B cell (primary cell): ENCODE measurements at regions not wholly inside any gene's neighbourhood (a gene's known extent, or its start where the extent isn't known, plus 50 kb on each side); places are given as distances from the start of the nearest gene placed in this dataset.

Experiments
- ATAC-seq: fragments of 200-7000 bp; cut with Tn5 transposase; one replicate; pipeline ENCODE4 v1.10.0; 2021; ENCODE audit warnings: low read depth, mild to moderate bottlenecking, moderate number of reproducible peaks, moderate library complexity
- CTCF ChIA-PET: fragments of 350-600 bp; sonication (Branson Sonifier 250); formaldehyde crosslinking; loops from one replicate; lab custom pipeline; 2021; ENCODE audit warnings: antibody characterized with exemption, inconsistent platforms; lab: Charles Lee
- POLR2A ChIA-PET: fragments of 350-600 bp; sonication (Branson Sonifier 250); formaldehyde crosslinking; loops from one replicate; lab custom pipeline; 2021; ENCODE audit warnings: antibody characterized with exemption; lab: Charles Lee
- DNase-seq: peaks from one replicate; pipeline ENCODE4 v3.0.0; 2013
- H2AFZ ChIP-seq: 2 replicates; pipeline ENCODE4 v1.6.1; 2012; ENCODE audit warnings: mild to moderate bottlenecking, low read depth, low read length; ENCODE audit not compliant: insufficient read depth, poor library complexity, severe bottlenecking
- H3K27ac ChIP-seq, 2 donors: 1 replicate in 1 of 2; 2 replicates in 1 of 2; pipeline ENCODE4 v1.5.1; 2012 to 2013; ENCODE audit warnings: low read length in 2 of 2, mild to moderate bottlenecking in 2 of 2, moderate library complexity in 1 of 2
- H3K27me3 ChIP-seq, 4 experiments: fragments of 200-600 bp in 1 of 4; sonication (generic) in 1 of 4; replicated peaks in 1 of 4; 1 replicate in 2 of 4; 2 replicates in 2 of 4; pipeline versions ENCODE4 v1.6.1 to v1.7.0; 2013 to 2016; ENCODE audit warnings: low read length in 3 of 4, mild to moderate bottlenecking in 2 of 4, mixed read lengths in 1 of 4, moderate library complexity in 1 of 4; ENCODE audit not compliant: insufficient read depth in 4 of 4, control insufficient read depth in 3 of 4; ENCODE audit errors: control extremely low read depth in 1 of 4
- H3K36me3 ChIP-seq, 2 experiments: replicated peaks in 1 of 2; 1 replicate in 1 of 2; 2 replicates in 1 of 2; pipeline versions ENCODE4 v1.6.1 to v1.7.1; 2013; ENCODE audit warnings: low read length in 1 of 2; ENCODE audit not compliant: insufficient read depth in 2 of 2, control insufficient read depth in 1 of 2; ENCODE audit errors: control extremely low read depth in 1 of 2, extremely low read depth in 1 of 2
- H3K4me1 ChIP-seq, 2 donors: fragments of 200-600 bp in 1 of 2; sonication (generic) in 1 of 2; 1 replicate in 1 of 2; 2 replicates in 1 of 2; pipeline versions ENCODE4 v1.5.1 to v1.6.1; 2013 to 2017; ENCODE audit warnings: low read length in 2 of 2; ENCODE audit not compliant: control insufficient read depth in 2 of 2, insufficient read depth in 2 of 2
- H3K4me2 ChIP-seq: replicated peaks from 2 replicates; pipeline ENCODE3; 2012; ENCODE audit warnings: mild to moderate bottlenecking, low read depth, low read length; ENCODE audit not compliant: poor library complexity, severe bottlenecking
- H3K4me3 ChIP-seq, 5 experiments: fragments of 200-600 bp in 1 of 5; sonication (generic) in 1 of 5; 1 replicate in 3 of 5; 2 replicates in 2 of 5; pipeline versions ENCODE4 v1.5.1 to v1.7.0; 2011 to 2016; ENCODE audit warnings: low read length in 4 of 5, mild to moderate bottlenecking in 4 of 5, low read depth in 2 of 5, control low read depth in 1 of 5, moderate library complexity in 1 of 5; ENCODE audit not compliant: insufficient read depth in 1 of 5; ENCODE audit errors: control extremely low read depth in 1 of 5, extremely low read depth in 1 of 5
- H3K79me2 ChIP-seq: fragments of 200-600 bp; sonication (generic); one replicate; pipeline ENCODE4 v1.6.0; 2016; ENCODE audit warnings: low read length; ENCODE audit not compliant: control insufficient read depth, insufficient read depth
- H3K9ac ChIP-seq: fragments of 200-600 bp; sonication (generic); 2 replicates; pipeline ENCODE4 v1.6.1; 2017; ENCODE audit warnings: mild to moderate bottlenecking, low read length, moderate library complexity
- H3K9me3 ChIP-seq, 3 donors: one replicate each; pipeline versions ENCODE4 v1.6.1 to v1.7.1; 2013; ENCODE audit warnings: low read length in 2 of 3; ENCODE audit not compliant: control insufficient read depth in 2 of 3, insufficient read depth in 1 of 3; ENCODE audit errors: control extremely low read depth in 1 of 3
- H4K20me1 ChIP-seq: 2 replicates; pipeline ENCODE4 v1.6.0; 2012; ENCODE audit warnings: mild to moderate bottlenecking, low read length; ENCODE audit not compliant: insufficient read depth, control insufficient read depth, poor library complexity, severe bottlenecking
- H3K27ac Mint-ChIP-seq: one replicate; pipeline ENCODE4 v1.8.0; 2021; ENCODE audit warnings: mixed read lengths
- H3K27me3 Mint-ChIP-seq: one replicate; pipeline ENCODE4 v1.8.0; 2021; ENCODE audit warnings: mixed read lengths
- H3K4me1 Mint-ChIP-seq: one replicate; pipeline ENCODE4 v1.8.0; 2021; ENCODE audit warnings: mixed read lengths
- H3K4me3 Mint-ChIP-seq: one replicate; pipeline ENCODE4 v1.8.0; 2021; ENCODE audit warnings: mixed read lengths
- H3K9me3 Mint-ChIP-seq: one replicate; pipeline ENCODE4 v1.8.0; 2022; ENCODE audit warnings: mixed read lengths; ENCODE audit not compliant: insufficient read depth
- CTCF ChIP-seq: fragments of 200-600 bp; IDR thresholded peaks from one replicate; pipeline ENCODE4 v1.8.0; 2022; ENCODE audit warnings: antibody characterized with exemption, mild to moderate bottlenecking
- EZH2 ChIP-seq: IDR thresholded peaks from 2 replicates; pipeline ENCODE4 v1.6.1; 2012; ENCODE audit warnings: borderline replicate concordance, low read depth, mild to moderate bottlenecking, moderate library complexity, low read length; ENCODE audit not compliant: insufficient read depth, poor library complexity, severe bottlenecking
- WGBS: methylation state at CpG from one replicate; pipeline ENCODE4 v1.1.5; 2013; ENCODE audit warnings: missing lambda C conversion rate; ENCODE audit not compliant: insufficient coverage; 5-methylcytosine and 5-hydroxymethylcytosine counted together
- intact Hi-C: fragments of 100-400 bp; cut with micrococcal nuclease; formaldehyde crosslinking; loops from one replicate; pipeline ENCODE4 v1.10.0; 2022

GRCh38 chr11:116601814-116602636 is 170.8 kb downstream of the BUD13 start:
- CTCF ChIA-PET = no interaction called here
- intact Hi-C loops = no loop called here
- no peak for ATAC-seq
- no peaks in the 10 kb centered on the region for H3K27me3 ChIP-seq
- DNase-seq = no peak
- no peak overlapping the region for H3K4me2 ChIP-seq
- peaks cover 15% of the 10 kb centered on the region for H3K27me3 Mint-ChIP-seq
- POLR2A ChIA-PET = no interaction called here
- no peaks in the 10 kb centered on the region for H3K4me1 Mint-ChIP-seq
- H3K4me3 Mint-ChIP-seq = no peak overlapping the region
- H3K9ac ChIP-seq = no peak overlapping the region
- no peaks in the 10 kb centered on the region for H4K20me1 ChIP-seq
- no peaks in the 10 kb centered on the region for H3K9me3 Mint-ChIP-seq
- no peak overlapping the region for H3K27ac ChIP-seq
- H3K9me3 ChIP-seq = peaks cover 0 to 3% (median 0%) of the 10 kb centered on the region in 3 donors
- H2AFZ ChIP-seq = no peak overlapping the region
- no peak overlapping the region for H3K4me3 ChIP-seq
- no peaks in the 10 kb centered on the region for H3K4me1 ChIP-seq
- no peaks in the 10 kb centered on the region for H3K79me2 ChIP-seq
- TF ChIP-seq EZH2 (no peak), CTCF (no peak)
- no peaks in the 10 kb centered on the region for H3K36me3 ChIP-seq
- no peak overlapping the region for H3K27ac Mint-ChIP-seq
- 93% methylated on average over 3 of the region's 11 CpGs for WGBS

GRCh38 chr11:116600930-116601329 is 171.9 kb downstream of the BUD13 start:
- ATAC-seq = no peak
- Histone ChIP-seq H2AFZ (no peak overlapping the region), H3K4me1 (no peaks in the 10 kb centered on the region), H3K79me2 (no peaks in the 10 kb centered on the region), H4K20me1 (no peaks in the 10 kb centered on the region), H3K9ac (no peak overlapping the region), H3K4me3 (no peak overlapping the region), H3K4me2 (no peak overlapping the region), H3K36me3 (no peaks in the 10 kb centered on the region), H3K27ac (no peak overlapping the region), H3K9me3 (peaks cover 0 to 3% (median 0%) of the 10 kb centered on the region in 3 donors), H3K27me3 (no peaks in the 10 kb centered on the region)
- no peak overlapping the region for H3K27ac Mint-ChIP-seq
- H3K27me3 Mint-ChIP-seq = peaks cover 14% of the 10 kb centered on the region
- TF ChIP-seq CTCF (no peak), EZH2 (no peak)
- CTCF ChIA-PET = no interaction called here
- POLR2A ChIA-PET = no interaction called here
- no peak overlapping the region for H3K4me3 Mint-ChIP-seq
- intact Hi-C loops = no loop called here
- no peaks in the 10 kb centered on the region for H3K4me1 Mint-ChIP-seq
- no peaks in the 10 kb centered on the region for H3K9me3 Mint-ChIP-seq
- WGBS = 75% methylated on average over 3 of the region's 4 CpGs
- DNase-seq = no peak
